ENCODE measurements at regions not wholly inside any gene's neighbourhood (a gene's known extent, or its start where the extent isn't known, plus 50 kb on each side); places are given as distances from the start of the nearest gene placed in this dataset.

GRCh38 chr1:188429386-188429785 is 1600.6 kb downstream of the PLA2G4A start:
- Mint-ChIP-seq H3K27me3 (no peaks in the 10 kb centered on the region), H3K27ac (no peak overlapping the region), H3K4me1 (ENCODE audit: low read depth) (no peaks in the 10 kb centered on the region), H3K4me3 (no peak overlapping the region), H3K36me3 (ENCODE audit: low read depth) (no peaks in the 10 kb centered on the region), H3K9me3 (peaks cover 6% of the 10 kb centered on the region)
- POLR2A ChIA-PET: no interaction called here
- H3K4me3 ChIP-seq (ENCODE audit: low read length): no peak overlapping the region
- CTCF ChIA-PET: no interaction called here
- intact Hi-C loops (cut with DNase I, micrococcal nuclease): no loop called here
- H3K9me3 ChIP-seq (ENCODE audit: control insufficient read depth in 1 of 2, insufficient read depth in 1 of 2, low read length in 2 of 2): no peaks in the 10 kb centered on the region
- no peaks in the 10 kb centered on the region for H3K27me3 ChIP-seq (ENCODE audit: control insufficient read depth in 1 of 2, insufficient read depth in 2 of 2, low read length in 2 of 2)
- TF ChIP-seq CTCF (IDR thresholded peaks at IDR 0.05): no peak
- DNase-seq (no peak), ATAC-seq (ENCODE audit: poor library complexity) (no peak)
- no peaks in the 10 kb centered on the region for H3K36me3 ChIP-seq (ENCODE audit: insufficient read depth, low read length)
- no peaks in the 10 kb centered on the region for H3K4me1 ChIP-seq (ENCODE audit: insufficient read depth, low read length)
- H3K27ac ChIP-seq (ENCODE audit: low read depth in 1 of 2, low read length in 2 of 2): no peak overlapping the region

GRCh38 chr1:188432427-188432826 is 1603.7 kb downstream of the PLA2G4A start:
- Histone ChIP-seq H3K4me3 (ENCODE audit: low read length) (no peak overlapping the region), H3K36me3 (ENCODE audit: insufficient read depth, low read length) (no peaks in the 10 kb centered on the region), H3K27ac (ENCODE audit: low read depth in 1 of 2, low read length in 2 of 2) (no peak overlapping the region), H3K9me3 (ENCODE audit: control insufficient read depth in 1 of 2, insufficient read depth in 1 of 2, low read length in 2 of 2) (peaks cover 0 to 5% of the 10 kb centered on the region in 2 experiments), H3K27me3 (ENCODE audit: control insufficient read depth in 1 of 2, insufficient read depth in 2 of 2, low read length in 2 of 2) (no peaks in the 10 kb centered on the region), H3K4me1 (ENCODE audit: insufficient read depth, low read length) (no peaks in the 10 kb centered on the region)
- ChIA-PET CTCF (interaction anchor here (1.0 to 1.2 kb wide), 2 partner anchors 12 to 17 kb away, joined by 3 read pairs; no protein-coding TSS in a partner anchor), POLR2A (no interaction called here)
- H3K4me1 Mint-ChIP-seq (ENCODE audit: low read depth): no peaks in the 10 kb centered on the region
- H3K27ac Mint-ChIP-seq: no peak overlapping the region
- no peaks in the 10 kb centered on the region for H3K27me3 Mint-ChIP-seq
- ATAC-seq (ENCODE audit: poor library complexity): no peak
- H3K36me3 Mint-ChIP-seq (ENCODE audit: low read depth): no peaks in the 10 kb centered on the region
- intact Hi-C loops (cut with DNase I, micrococcal nuclease): no loop called here
- peaks cover 2% of the 10 kb centered on the region for H3K9me3 Mint-ChIP-seq
- TF ChIP-seq CTCF (IDR thresholded peaks at IDR 0.05): no peak
- H3K4me3 Mint-ChIP-seq: no peak overlapping the region
- no peak for DNase-seq

GRCh38 chr1:188433425-188433824 is 1604.7 kb downstream of the PLA2G4A start:
- Histone ChIP-seq H3K4me3 (ENCODE audit: low read length) (no peak overlapping the region), H3K36me3 (ENCODE audit: insufficient read depth, low read length) (no peaks in the 10 kb centered on the region), H3K4me1 (ENCODE audit: insufficient read depth, low read length) (no peaks in the 10 kb centered on the region), H3K27me3 (ENCODE audit: control insufficient read depth in 1 of 2, insufficient read depth in 2 of 2, low read length in 2 of 2) (no peaks in the 10 kb centered on the region), H3K27ac (ENCODE audit: low read depth in 1 of 2, low read length in 2 of 2) (no peak overlapping the region), H3K9me3 (ENCODE audit: control insufficient read depth in 1 of 2, insufficient read depth in 1 of 2, low read length in 2 of 2) (peaks cover 0 to 5% of the 10 kb centered on the region in 2 experiments)
- DNase-seq (no peak), ATAC-seq (ENCODE audit: poor library complexity) (no peak)
- intact Hi-C loops (cut with DNase I, micrococcal nuclease): no loop called here
- POLR2A ChIA-PET: no interaction called here
- no peaks in the 10 kb centered on the region for H3K4me1 Mint-ChIP-seq (ENCODE audit: low read depth)
- no peaks in the 10 kb centered on the region for H3K36me3 Mint-ChIP-seq (ENCODE audit: low read depth)
- CTCF ChIA-PET: interaction anchor here (1.0 to 1.2 kb wide), 2 partner anchors 11 to 18 kb away, joined by 3 read pairs; no protein-coding TSS in a partner anchor
- H3K9me3 Mint-ChIP-seq: no peaks in the 10 kb centered on the region
- H3K4me3 Mint-ChIP-seq: no peak overlapping the region
- H3K27ac Mint-ChIP-seq: no peak overlapping the region
- TF ChIP-seq CTCF (IDR thresholded peaks at IDR 0.05): no peak
- H3K27me3 Mint-ChIP-seq: no peaks in the 10 kb centered on the region
